Type B pancreatic cell (in vitro differentiated cells): ENCODE measurements at regions not wholly inside any gene's neighbourhood (a gene's known extent, or its start where the extent isn't known, plus 50 kb on each side); places are given as distances from the start of the nearest gene placed in this dataset.

Experiments used
- DNase-seq: peaks from one replicate; pipeline ENCODE4 v3.0.0; 2021; ENCODE audit warnings: mixed read lengths; ENCODE audit not compliant: unreplicated experiment; ENCODE audit errors: extremely low spot score
- H3K27ac Mint-ChIP-seq: 2 replicates; pipeline ENCODE4 v1.8.0; 2021; ENCODE audit warnings: mild to moderate bottlenecking, mixed read lengths
- H3K27me3 Mint-ChIP-seq: 2 replicates; pipeline ENCODE4 v1.8.0; 2021; ENCODE audit warnings: mixed read lengths
- H3K36me3 Mint-ChIP-seq: 2 replicates; pipeline ENCODE4 v1.8.0; 2021; ENCODE audit warnings: mixed read lengths
- H3K4me1 Mint-ChIP-seq: one replicate; pipeline ENCODE4 v1.8.0; 2021; ENCODE audit warnings: mixed read lengths; ENCODE audit not compliant: unreplicated experiment
- H3K4me3 Mint-ChIP-seq: 2 replicates; pipeline ENCODE4 v1.8.0; 2021; ENCODE audit warnings: mild to moderate bottlenecking, mixed read lengths
- H3K9me3 Mint-ChIP-seq: 2 replicates; pipeline ENCODE4 v1.8.0; 2021; ENCODE audit warnings: mixed read lengths
- CTCF ChIP-seq: fragments of 200-600 bp; sonication (generic); conservative IDR thresholded peaks from 2 replicates; pipeline ENCODE4 v1.5.0; 2021; ENCODE audit warnings: antibody characterized with exemption, mild to moderate bottlenecking

- TF ChIP-seq CTCF, result no peak
- Mint-ChIP-seq H3K9me3 (no peaks in the 10 kb centered on the region), H3K4me3 (no peak overlapping the region), H3K27me3 (no peaks in the 10 kb centered on the region), H3K36me3 (no peaks in the 10 kb centered on the region), H3K27ac (no peak overlapping the region), H3K4me1 (peaks cover 26% of the 10 kb centered on the region)
- DNase-seq, result no peak
Measured at GRCh38 chr15:62879770-62880169, 162.8 kb upstream of the TPM1 start.

GRCh38 chr15:62880278-62880677 lies 162.3 kb upstream of the TPM1 start:
- no peak for TF ChIP-seq CTCF
- Mint-ChIP-seq H3K4me3 (no peak overlapping the region), H3K9me3 (no peaks in the 10 kb centered on the region), H3K27ac (no peak overlapping the region), H3K36me3 (no peaks in the 10 kb centered on the region), H3K27me3 (no peaks in the 10 kb centered on the region), H3K4me1 (peaks cover 31% of the 10 kb centered on the region)
- no peak for DNase-seq

GRCh38 chr15:62881056-62881455 lies 161.5 kb upstream of the TPM1 start:
- TF ChIP-seq CTCF, result no peak
- Mint-ChIP-seq H3K4me1 (peaks cover 35% of the 10 kb centered on the region), H3K27ac (no peak overlapping the region), H3K36me3 (no peaks in the 10 kb centered on the region), H3K27me3 (no peaks in the 10 kb centered on the region), H3K9me3 (no peaks in the 10 kb centered on the region), H3K4me3 (no peak overlapping the region)
- DNase-seq, result no peak

GRCh38 chr15:62883938-62884479 lies 158.5 kb upstream of the TPM1 start:
- H3K9me3 Mint-ChIP-seq, result no peaks in the 10 kb centered on the region
- H3K27ac Mint-ChIP-seq, result no peak overlapping the region
- no peaks in the 10 kb centered on the region for H3K36me3 Mint-ChIP-seq
- H3K27me3 Mint-ChIP-seq, result no peaks in the 10 kb centered on the region
- TF ChIP-seq CTCF, result no peak
- no peak overlapping the region for H3K4me3 Mint-ChIP-seq
- peaks cover 50% of the 10 kb centered on the region for H3K4me1 Mint-ChIP-seq
- no peak for DNase-seq

- no peaks in the 10 kb centered on the region for H3K36me3 Mint-ChIP-seq
- H3K4me1 Mint-ChIP-seq, result peaks cover 45% of the 10 kb centered on the region
- peak overlapping the region; percentile 27 for H3K27ac Mint-ChIP-seq
- H3K9me3 Mint-ChIP-seq, result peaks cover 4% of the 10 kb centered on the region
- H3K4me3 Mint-ChIP-seq, result peak overlapping the region; percentile 81
- no peak for DNase-seq
- TF ChIP-seq CTCF, result no peak
- no peaks in the 10 kb centered on the region for H3K27me3 Mint-ChIP-seq
Measured at GRCh38 chr15:62886431-62887071, 156.0 kb upstream of the TPM1 start.
